Activated B cell treated with CpG ODN at 0.5 μM for 24 hours (primary cell): ENCODE measurements at regions not wholly inside any gene's neighbourhood (a gene's known extent, or its start where the extent isn't known, plus 50 kb on each side); places are given as distances from the start of the nearest gene placed in this dataset.

ENCODE experiments used
- ATAC-seq: fragments of 200-7000 bp; cut with Tn5 transposase; one replicate; pipeline ENCODE4 v1.10.0; 2021; ENCODE audit warnings: low read depth, mild to moderate bottlenecking, moderate library complexity
- CTCF ChIA-PET: fragments of 350-600 bp; sonication (Branson Sonifier 250); formaldehyde crosslinking; loops from one replicate; lab custom pipeline; 2021; ENCODE audit warnings: antibody characterized with exemption; lab: Charles Lee
- POLR2A ChIA-PET: fragments of 350-600 bp; sonication (Branson Sonifier 250); formaldehyde crosslinking; loops from one replicate; lab custom pipeline; 2021; ENCODE audit warnings: antibody characterized with exemption; lab: Charles Lee
- DNase-seq: peaks from one replicate; pipeline ENCODE4 v3.0.0; 2022
- H3K27ac Mint-ChIP-seq: one replicate; pipeline ENCODE4 v1.8.0; 2020; ENCODE audit warnings: mixed read lengths
- H3K27me3 Mint-ChIP-seq: one replicate; pipeline ENCODE4 v1.8.0; 2021; ENCODE audit warnings: mixed read lengths
- H3K36me3 Mint-ChIP-seq: one replicate; pipeline ENCODE4 v1.8.0; 2021; ENCODE audit warnings: low read depth, mixed read lengths
- H3K4me1 Mint-ChIP-seq: one replicate; pipeline ENCODE4 v1.8.0; 2021; ENCODE audit warnings: mixed read lengths
- H3K4me3 Mint-ChIP-seq: one replicate; pipeline ENCODE4 v1.8.0; 2020; ENCODE audit warnings: mild to moderate bottlenecking, mixed read lengths
- H3K9me3 Mint-ChIP-seq: one replicate; pipeline ENCODE4 v1.8.0; 2020; ENCODE audit warnings: mixed read lengths
- intact Hi-C: fragments of 100-400 bp; cut with micrococcal nuclease; formaldehyde crosslinking; loops from one replicate; pipeline ENCODE4 v1.15.1; 2024
- TF ChIP-seq, protein P1 (sequence below): fragments of 200-600 bp; IDR thresholded peaks from one replicate; pipeline ENCODE4 v1.8.0; 2022; ENCODE audit warnings: antibody characterized with exemption, mild to moderate bottlenecking

DNA sequence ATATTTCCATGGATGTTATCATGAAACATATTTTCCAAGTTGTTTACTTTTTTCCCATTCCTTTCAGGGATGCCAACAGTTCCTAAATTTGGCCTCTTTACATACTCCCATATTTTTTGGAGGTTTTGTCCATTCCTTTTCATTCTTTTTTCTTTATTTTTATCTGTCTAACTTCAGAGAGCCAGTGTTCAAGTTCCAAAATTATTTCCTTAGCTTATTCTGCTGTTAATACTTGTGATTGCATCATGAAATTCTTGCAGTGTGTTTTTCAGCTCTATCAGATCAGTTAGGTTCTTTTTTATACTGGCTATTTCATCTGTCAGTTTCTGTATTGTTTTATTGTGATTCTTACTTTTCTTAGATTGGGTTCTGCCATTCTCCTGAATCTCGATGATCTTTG lies 89.9 kb upstream of the TCF21 start:
- Mint-ChIP-seq H3K4me1 (no peaks in the 10 kb centered on the region), H3K36me3 (no peaks in the 10 kb centered on the region), H3K4me3 (no peak overlapping the region), H3K27me3 (peaks cover 6% of the 10 kb centered on the region), H3K27ac (no peak overlapping the region), H3K9me3 (peaks cover 8% of the 10 kb centered on the region)
- DNase-seq = no peak
- ChIA-PET POLR2A (no interaction called here), CTCF (no interaction called here)
- no peak for ATAC-seq
- intact Hi-C loops = no loop called here
- TF ChIP-seq, protein P1, sequence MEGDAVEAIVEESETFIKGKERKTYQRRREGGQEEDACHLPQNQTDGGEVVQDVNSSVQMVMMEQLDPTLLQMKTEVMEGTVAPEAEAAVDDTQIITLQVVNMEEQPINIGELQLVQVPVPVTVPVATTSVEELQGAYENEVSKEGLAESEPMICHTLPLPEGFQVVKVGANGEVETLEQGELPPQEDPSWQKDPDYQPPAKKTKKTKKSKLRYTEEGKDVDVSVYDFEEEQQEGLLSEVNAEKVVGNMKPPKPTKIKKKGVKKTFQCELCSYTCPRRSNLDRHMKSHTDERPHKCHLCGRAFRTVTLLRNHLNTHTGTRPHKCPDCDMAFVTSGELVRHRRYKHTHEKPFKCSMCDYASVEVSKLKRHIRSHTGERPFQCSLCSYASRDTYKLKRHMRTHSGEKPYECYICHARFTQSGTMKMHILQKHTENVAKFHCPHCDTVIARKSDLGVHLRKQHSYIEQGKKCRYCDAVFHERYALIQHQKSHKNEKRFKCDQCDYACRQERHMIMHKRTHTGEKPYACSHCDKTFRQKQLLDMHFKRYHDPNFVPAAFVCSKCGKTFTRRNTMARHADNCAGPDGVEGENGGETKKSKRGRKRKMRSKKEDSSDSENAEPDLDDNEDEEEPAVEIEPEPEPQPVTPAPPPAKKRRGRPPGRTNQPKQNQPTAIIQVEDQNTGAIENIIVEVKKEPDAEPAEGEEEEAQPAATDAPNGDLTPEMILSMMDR = no peak

GRCh38 chr6:133802861-133803260 lies 86.1 kb upstream of the TCF21 start:
- DNase-seq = no peak
- POLR2A ChIA-PET = no interaction called here

GRCh38 chr6:133804265-133804664 lies 84.6 kb upstream of the TCF21 start:
- TF ChIP-seq, protein P1 = no peak
- ChIA-PET CTCF (no interaction called here), POLR2A (no interaction called here)
- Mint-ChIP-seq H3K27me3 (peaks cover 5% of the 10 kb centered on the region), H3K4me1 (peaks cover 3% of the 10 kb centered on the region), H3K9me3 (peaks cover under 1% of the 10 kb centered on the region), H3K36me3 (no peaks in the 10 kb centered on the region), H3K27ac (no peak overlapping the region), H3K4me3 (no peak overlapping the region)
- no peak for ATAC-seq
- intact Hi-C loops = no loop called here
- DNase-seq = no peak

More at GRCh38 chr6:133802861-133803260, 86.1 kb upstream of the TCF21 start:
- Mint-ChIP-seq H3K4me3 (no peak overlapping the region), H3K27ac (no peak overlapping the region), H3K27me3 (peaks cover 5% of the 10 kb centered on the region), H3K36me3 (no peaks in the 10 kb centered on the region), H3K4me1 (peaks cover 3% of the 10 kb centered on the region), H3K9me3 (peaks cover 8% of the 10 kb centered on the region)
- CTCF ChIA-PET = no interaction called here
- TF ChIP-seq, protein P1 = no peak
- ATAC-seq = no peak
- intact Hi-C loops = no loop called here

GRCh38 chr6:133805876-133806275 lies 83.0 kb upstream of the TCF21 start:
- TF ChIP-seq, protein P1 = no peak
- POLR2A ChIA-PET = no interaction called here

DNA sequence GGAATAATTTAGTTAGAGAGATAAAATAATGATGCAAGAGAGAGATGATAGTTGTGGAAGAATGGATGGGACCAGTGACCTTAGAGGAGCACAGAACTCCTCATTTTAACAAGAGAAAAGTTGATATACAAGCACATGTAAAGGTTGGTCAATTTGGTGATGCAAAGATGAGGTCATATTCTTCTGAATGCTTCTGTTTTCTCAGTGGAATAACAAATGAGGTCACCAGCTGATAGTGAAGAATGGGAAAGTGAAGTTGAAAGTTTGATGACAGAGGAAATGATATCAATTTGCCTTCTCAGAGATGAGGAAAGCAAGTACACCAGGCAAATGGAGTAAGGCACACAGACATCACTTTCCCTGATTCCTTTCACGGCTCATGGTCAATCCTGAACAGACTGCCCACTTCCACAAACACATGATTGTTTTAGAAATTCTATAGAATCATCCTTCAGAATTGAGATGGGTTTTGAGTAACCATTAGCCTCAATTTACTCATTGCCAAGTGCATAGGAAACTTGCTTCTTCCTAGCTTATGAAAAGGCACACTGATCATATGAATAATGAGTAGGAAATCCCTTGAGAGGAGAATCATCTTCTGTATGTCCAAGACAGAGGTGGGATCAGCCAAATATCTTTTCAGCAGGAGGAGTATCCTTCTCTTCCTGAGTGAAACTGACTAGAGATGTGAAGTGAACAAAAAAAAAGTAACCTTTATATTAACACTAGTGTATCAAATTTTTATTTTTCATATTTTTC lies 82.4 kb upstream of the TCF21 start:
- H3K4me3 Mint-ChIP-seq = no peak overlapping the region
- CTCF ChIA-PET = no interaction called here

More at GRCh38 chr6:133805876-133806275, 83.0 kb upstream of the TCF21 start:
- intact Hi-C loops = no loop called here
- no peak for ATAC-seq
- no peaks in the 10 kb centered on the region for H3K9me3 Mint-ChIP-seq
- no peaks in the 10 kb centered on the region for H3K36me3 Mint-ChIP-seq
- DNase-seq = no peak
- H3K27ac Mint-ChIP-seq = no peak overlapping the region
- CTCF ChIA-PET = no interaction called here
- H3K4me1 Mint-ChIP-seq = peaks cover 3% of the 10 kb centered on the region
- peaks cover 8% of the 10 kb centered on the region for H3K27me3 Mint-ChIP-seq
- H3K4me3 Mint-ChIP-seq = no peak overlapping the region

More for the DNA sequence above, 82.4 kb upstream of the TCF21 start:
- TF ChIP-seq, protein P1 = no peak
- H3K9me3 Mint-ChIP-seq = no peaks in the 10 kb centered on the region
- POLR2A ChIA-PET = no interaction called here
- no peak overlapping the region for H3K27ac Mint-ChIP-seq
- no peak for DNase-seq
- H3K27me3 Mint-ChIP-seq = peaks cover 8% of the 10 kb centered on the region
- H3K4me1 Mint-ChIP-seq = peaks cover 3% of the 10 kb centered on the region
- no peak for ATAC-seq
- intact Hi-C loops = no loop called here
- no peaks in the 10 kb centered on the region for H3K36me3 Mint-ChIP-seq
